ENCODE measurements at regions not wholly inside any gene's neighbourhood (a gene's known extent, or its start where the extent isn't known, plus 50 kb on each side); places are given as distances from the start of the nearest gene placed in this dataset.

DNA sequence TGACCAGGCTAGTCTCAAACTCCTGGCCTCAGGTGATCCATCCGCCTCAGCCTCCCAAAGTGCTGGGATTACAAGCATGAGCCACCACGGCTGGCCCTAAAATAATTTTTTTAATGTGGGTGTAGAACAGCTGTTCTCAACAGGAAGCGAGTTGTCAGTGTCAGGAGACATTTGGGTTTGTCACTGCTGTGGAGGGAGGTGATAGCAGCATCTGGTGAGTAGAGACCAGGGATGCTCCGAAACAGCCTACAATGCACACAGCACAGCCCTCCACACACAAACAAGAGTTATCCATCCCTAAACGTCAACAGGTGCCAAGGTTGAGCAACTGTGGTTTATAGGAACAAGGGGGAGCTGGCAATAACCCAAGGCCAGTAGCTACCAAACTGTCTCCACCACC, 243.4 kb upstream of the STS start:
- DNase-seq: no peak

DNA sequence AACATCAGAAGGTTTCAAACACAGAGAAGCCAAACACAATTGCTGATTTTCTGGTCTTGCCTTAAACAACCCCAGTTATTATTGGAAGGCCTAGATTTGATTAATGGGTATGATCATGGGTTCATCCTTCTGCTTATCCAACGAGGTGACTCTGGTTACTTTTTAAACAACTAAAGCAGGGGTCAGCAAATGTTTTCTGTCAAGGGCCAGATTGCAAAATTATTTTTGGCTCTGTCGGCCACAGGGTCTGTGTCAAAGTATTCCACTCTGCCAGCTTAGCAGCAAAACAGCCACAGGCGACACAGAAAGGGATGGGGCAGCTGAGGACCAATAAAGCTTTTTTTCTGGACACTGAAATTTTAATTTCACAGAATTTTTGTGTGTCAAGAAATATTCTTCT, 249.1 kb upstream of the STS start:
- no peak for DNase-seq

DNA sequence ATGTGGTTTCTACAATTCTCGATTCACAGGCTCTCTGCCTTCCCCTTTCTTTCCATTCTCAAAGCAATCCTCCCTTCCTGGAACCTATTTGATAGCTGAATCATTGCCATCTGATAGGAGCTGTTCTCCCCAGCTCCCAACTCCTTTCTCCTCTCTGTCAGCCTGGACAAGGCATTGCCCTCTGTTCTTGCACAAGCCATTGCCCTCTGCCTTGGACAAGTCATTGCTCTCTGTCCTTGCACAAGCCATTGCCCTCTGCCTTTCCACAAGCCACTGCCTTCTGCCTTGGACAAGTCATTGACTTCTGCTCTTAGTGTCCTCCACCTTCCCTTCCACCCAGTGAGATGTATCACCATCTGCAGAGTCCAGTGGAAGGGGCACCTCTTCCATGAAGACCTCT, 256.1 kb upstream of the STS start:
- no peak for DNase-seq

DNA sequence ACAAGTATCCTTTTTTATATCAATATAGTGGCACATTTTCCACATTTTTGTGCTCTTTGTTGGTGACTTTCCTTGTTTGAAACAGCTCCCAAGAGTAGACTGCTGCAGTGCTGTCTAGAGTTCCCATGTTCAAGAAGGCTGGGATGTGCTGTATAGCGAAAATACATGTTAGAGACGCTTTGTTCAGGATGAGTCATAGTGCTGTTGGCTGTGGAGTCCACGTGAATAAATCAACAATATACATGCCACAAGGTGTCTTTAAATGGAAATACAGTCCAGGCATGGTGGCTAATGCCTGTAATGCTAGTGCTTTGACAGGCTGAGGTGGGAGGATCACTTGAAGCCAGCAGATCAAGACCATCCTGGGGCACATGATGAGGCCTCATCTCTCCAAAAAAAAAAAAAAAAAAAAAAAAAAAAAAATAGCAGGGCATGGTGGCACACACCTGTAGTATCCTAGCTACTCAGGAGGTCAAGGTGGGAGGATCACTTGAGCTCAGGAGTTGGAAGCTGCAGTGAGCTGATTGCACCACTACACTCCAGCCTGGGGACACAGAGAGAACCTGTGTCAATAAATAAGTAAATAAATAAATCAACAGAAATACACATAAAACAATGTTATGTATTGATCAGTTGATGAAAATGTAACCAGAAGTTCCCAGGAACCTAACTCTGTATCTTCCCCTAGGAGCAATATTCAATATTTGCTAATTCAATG, 256.8 kb upstream of the STS start:
- DNase-seq: no peak

DNA sequence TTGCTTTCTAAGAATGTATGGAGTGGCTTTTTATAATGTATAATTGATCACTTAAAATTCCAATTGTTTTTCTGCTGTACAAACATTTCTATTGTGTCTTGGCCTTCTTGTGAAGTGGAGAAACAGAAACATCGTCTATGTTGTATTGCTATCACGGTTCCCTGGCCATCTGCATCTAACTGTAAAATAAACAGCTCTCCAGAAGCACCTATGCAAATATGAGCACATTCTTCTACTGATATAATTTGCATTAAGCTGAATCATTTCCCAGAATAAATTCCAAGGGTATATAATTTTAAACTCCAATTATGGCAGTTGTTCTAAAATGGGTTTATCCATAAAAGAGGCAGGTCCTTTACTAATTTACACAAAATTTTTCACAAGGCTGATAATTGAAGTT, 261.6 kb upstream of the STS start:
- no peak for DNase-seq

DNA sequence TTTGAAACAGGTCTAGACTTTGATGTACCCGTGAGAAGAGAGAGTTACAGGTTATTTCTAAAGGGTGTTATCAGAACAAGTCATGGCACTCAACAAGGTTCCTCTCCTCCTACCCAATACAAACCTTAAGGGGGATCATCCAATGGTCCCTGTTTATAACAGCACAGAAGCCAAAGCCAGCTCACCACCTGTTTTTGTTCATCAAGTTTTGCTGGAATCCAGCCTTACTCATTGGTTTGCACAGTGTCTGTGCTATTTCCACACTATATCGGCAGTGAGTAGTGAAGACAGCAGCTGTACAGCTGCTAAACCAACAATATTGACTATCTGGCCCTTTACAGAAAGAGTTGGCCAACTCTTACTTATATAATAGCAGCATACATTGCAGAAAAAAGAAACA, 262.1 kb upstream of the STS start:
- no peak for DNase-seq

DNA sequence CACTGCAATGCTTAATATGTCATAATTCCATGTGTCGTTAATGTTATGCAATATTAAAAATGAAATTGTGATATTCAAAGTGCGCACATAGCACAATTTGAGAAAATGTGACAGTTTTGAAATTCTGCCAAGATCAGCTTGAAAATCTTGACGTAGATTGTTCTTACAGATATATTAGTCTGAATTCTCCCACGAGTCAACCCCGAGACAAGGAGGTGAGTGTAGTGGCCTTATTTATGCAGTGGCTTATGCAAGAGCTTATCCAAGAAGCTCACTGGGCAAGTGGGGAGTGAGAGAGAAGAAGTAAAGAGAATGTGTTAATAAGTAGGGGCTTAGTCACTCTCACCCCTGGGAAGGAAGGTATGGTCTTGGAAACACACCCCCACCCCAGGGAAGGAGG, 286.1 kb upstream of the STS start:
- no peak for DNase-seq

DNA sequence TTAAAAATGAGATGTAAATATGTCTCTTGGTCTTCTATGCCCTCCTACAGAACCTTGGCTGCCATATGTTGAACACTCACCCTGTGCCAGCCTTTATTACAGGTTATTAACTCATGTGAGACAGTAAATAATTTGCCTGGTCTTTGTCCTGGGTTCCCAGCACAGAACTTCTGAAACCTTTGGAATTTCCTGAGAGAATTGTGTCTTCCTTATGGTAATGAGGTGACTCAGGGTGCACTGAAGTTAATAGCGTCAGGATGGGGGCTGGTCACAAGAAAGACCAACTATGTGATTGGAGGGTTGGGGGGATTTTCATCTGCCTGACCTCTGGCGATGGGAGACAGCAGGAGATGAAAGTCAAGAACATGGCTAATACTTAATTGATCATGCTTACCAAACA, 289.8 kb upstream of the STS start:
- DNase-seq: no peak

DNA sequence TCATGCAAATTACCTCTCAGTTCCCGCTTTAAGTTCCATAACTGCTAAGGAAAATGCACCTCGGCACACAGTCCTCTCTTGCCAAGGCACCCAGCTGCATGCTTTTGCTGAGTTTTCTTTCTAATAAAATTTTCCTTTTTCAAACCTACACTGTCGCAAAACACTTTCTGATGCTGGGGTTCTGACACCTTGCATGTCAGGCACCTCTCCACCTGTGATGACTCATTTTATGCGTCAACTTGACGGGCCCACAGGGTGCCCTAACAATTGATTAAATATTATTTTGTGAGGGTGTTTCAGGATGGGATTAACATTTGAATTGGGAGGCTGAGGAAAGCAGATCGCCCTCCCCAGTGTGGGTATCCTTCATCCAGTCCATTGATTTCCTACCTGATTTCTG, 291.0 kb upstream of the STS start:
- no peak for DNase-seq

DNA sequence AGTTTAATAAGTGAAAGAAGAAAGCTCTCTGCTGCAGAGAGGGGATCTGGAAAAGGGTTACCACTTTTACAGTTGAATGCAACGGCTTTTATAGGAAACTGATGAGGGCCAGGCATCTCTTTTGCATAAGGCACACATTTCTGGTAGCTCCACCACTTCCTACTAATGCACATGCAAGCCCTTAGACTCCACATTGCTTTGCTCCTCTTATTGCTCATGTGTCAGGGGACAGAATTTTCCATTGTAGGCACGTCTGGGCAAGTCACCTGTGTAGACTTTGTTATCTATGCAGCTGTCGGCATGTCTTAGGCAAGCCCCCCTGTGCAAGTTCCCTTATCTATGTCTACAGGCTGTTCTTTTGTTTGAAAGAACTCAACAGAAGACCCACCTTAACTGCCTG, 294.6 kb upstream of the STS start:
- no peak for DNase-seq

DNA sequence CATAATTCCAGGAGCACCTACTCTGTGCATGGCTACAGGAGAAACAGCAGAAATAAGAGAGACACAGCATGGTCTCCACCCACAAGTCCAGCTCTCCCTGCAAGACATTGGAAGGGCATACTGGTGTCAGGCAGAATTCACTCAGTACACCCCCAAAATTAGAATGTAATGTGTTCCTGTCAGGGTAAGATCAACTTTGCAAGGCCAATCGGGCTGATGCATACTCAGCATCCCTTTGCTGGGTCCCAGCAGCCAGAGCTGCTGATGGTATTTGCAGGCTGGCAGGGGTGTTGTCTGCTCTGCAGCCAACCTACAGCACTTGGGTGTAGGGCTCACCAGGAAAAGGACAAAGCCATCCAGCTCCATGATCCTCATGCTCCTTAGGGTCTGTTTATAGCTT, 295.4 kb upstream of the STS start:
- DNase-seq: no peak

DNA sequence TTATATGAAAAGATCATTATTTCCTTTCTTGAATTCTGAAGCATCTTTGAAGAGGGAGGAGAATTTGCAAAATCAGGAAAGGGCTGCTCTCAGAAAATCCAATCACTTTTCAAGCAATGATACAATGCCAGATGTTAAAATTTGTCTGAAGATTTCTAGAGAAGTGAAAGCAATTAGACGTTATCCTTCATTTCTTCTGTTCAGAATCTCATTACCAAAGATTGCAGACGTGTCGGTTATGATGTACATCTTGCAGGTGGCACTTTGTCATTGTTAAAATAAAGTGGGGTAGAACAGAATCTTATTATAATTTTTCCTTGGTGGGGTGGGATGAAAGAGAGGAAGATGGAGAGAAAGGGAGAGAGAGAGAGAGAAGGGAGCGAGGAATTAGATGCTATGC, 296.4 kb upstream of the STS start:
- no peak for DNase-seq

DNA sequence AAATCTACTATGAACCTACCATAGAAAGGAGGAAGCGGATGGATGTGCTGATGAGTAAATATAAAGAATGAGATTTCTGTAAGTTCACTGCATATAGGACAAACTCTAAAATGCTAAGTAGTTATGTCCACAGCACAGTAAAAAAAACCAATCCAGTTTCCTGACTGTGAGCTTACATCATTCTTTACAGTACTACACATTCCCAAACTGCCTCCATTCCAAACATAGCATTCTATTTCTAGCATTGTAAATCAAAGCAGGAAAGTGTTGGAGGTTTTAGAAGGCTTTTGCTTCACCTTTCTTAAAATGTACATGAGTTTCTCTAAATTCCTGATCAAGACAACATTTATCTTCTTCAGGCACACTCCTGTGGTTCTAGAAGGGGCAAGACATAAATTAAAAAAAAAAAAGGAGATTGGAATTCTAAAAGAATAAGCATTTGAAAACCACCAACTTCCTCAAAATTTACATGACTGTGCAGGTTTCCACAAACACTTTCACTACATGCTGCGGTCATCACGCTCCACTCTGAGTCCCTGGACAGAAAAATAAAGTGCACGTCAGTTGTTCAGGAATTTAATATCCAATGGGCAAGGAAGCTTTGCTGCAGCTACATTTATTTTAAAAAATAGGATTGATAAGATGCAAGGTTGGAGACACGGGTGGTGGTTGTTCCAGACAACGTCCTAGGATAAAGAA, 297.6 kb upstream of the STS start:
- DNase-seq: no peak

DNA sequence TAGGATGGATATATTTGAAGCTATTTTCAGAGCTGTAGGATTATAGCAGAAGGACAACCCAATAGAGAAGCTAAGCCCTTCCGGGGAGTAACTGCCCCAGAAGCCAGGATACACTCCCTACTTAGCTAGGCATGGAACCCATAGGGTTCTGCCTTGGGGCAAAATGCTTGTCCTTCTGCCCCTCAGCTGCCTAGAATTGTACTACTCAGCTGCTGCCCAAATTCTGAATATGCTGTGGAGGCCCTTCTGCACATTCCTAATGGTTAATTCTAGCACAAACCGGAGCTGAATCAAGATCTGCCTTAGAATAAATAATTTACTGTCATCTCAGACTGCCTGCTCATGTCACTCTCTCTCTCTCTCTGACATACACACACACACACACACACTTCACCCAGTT, 297.7 kb upstream of the VCX3A start:
- DNase-seq: no peak

DNA sequence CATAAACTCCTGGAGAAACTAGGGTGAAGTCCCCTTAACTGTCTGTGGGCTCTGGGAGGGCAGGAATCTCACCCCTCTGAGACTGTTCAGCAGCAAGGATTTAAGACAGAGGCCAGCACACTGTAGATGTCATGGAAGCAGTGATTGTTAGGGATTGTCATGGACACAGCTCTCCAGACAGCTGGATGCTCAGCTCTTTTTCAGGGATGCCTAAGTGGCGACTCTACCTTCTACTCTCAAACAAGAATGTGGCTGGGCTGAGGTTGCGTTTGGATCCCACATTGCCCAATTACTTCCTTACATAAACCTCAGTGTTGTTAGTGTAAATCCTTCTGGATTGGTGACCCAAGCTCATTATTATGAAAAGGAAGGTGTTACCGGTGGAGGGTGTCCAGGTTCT, 291.9 kb upstream of the VCX3A start:
- DNase-seq: no peak

DNA sequence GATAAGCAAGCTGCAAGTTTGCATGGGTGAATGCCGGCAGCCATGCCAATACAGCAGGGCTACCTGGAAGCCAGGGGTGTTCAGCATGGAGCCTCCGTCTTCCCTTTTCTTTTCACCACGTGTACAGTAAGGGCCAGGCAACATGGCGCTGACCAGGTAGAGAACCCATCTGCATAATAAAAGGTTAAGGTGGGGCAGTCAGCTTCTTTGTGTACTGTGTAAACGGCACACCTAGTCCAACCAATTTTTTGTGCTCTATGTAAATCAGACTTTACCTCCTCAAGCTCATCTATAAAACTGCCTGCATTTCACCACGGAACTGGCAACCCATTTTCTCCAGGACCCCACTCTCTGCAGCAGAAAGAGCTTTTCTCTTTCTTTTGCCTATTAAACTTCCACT, 286.8 kb upstream of the VCX3A start:
- DNase-seq: no peak

DNA sequence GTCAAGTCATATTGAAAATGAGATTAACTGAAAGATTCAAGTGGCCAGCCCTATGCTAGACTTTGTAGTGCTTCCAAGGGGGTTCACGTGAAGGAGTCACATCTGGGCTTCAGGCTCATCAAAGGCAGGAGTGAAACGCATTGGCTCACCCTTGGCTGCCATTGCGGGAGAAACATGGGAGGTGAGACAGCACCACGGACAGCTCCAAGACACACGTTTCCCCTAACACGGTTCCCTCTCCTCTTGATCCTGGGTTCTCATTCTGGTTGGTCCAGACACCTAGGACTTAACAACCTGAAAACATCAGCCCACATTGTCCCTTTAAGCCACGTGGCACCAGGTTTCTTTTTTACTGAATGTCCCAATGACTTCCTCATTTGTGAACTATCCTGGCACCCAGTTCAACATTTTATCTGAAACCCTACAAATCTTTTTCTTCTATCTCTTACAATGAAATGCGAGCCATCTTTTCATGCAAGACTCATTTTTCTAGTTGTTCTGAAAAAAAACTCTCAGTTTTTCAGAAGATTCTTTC, 279.0 kb upstream of the VCX3A start:
- DNase-seq: no peak

DNA sequence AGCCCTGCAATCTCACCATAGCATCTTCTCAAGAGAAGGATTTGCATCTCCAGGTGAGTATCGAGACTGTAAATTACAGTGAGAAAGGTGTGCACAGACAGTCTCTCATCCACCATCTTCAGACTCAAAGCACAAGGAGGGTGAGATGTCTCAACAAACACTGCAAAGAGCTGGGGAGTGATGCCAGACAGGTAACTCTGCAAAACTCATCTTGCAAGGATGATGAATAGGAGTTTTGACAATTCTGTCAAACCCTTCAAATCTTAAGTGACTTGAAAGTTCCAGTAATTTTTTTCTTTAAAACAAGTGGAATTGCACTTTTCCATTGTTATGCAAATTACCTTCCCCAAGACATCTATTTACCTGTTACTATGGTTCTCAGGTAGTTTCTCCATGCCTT, 277.2 kb upstream of the VCX3A start:
- DNase-seq: no peak

DNA sequence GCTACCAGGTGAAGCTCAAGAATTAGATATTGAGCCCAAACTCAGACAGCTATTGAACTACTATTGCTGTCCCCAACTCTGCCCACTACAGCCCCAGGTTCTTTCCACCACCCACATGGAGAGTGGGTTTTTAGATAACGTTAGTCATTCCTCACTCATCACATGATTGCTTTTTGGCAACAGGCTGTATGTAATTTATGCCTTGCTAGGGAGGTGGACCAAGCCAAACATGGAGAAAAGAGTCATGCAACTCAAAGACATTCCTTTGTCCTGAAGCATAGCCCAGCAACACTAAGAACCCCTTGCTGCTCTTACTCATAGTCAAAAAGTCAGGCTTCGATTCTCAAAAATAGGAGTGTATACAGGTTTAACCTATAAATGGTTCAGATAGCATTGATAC, 275.9 kb upstream of the VCX3A start:
- no peak for DNase-seq

DNA sequence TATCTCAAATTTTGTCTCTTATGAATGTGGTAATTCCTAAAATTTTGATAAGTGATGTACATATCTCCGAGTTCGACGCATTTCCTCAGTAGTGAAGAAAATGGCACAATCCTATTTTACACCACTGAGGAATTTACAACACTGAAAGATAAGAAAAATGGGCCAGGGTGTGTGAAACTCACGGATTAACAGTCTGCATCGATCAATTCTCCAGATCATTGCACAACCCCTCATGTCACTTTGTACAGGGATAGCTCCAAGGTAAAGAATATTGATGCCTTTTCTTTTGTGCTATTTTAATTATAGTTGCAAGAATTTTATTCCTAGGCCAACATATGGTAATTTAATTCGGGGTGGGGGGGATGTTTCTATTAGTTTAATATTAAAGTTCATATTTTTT, 268.7 kb upstream of the VCX3A start:
- no peak for DNase-seq

DNA sequence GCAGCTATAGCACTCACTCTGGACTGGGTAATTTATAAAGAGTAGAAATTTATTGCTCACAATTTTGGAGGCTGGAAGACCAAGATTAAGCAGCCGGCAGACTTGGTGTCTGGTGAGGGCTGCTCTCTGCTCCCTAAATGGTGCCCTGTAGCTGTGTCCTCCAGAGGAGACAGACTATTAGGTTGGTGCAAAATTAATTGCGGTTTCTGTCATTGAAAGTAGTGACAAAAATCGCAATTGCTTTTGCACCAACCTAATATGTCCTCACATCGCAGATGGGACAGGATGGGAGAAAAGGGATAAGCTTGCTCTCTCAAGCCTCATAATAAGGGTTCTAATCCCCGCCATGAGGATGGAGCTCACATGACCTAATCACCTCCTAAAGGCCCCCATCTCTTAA, 258.1 kb upstream of the VCX3A start:
- no peak for DNase-seq

DNA sequence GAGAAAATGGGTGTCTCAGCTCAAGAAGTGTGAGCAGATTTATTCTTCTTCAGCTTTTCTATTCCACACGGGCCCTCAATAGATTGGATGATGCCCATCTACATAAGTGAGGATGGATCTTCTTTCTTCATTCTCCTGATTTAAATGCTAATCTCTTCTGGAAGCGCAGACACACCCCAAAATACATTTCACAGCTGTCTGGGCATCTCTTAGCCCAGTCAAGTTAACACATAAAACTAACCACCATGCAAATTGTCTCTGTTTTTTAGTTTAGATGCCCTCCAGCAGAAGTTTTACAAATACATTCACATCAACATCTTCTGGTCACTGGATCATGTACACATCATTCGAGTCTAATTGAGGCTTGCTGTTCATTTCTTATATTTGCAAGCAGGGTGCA, 249.0 kb upstream of the VCX3A start:
- DNase-seq: no peak

DNA sequence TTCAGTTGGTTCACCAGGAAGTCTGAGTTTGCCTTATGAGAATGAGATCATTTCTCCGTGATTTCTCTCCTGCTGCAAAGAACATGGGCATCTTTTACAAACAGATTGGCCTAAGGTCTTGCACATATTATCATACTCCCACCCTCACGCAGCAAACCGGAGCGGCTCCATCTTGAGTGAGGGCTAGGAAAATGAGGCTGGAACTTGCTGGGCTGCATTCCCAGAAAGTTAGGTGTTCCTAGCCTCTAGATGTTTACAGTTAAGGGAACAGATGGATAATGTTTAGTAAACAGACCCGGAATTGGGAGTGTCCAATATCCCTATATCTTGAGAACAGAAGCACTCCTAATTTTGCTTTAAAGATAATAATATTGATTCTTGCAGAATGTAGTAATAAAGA, 247.9 kb upstream of the VCX3A start:
- no peak for DNase-seq

DNA sequence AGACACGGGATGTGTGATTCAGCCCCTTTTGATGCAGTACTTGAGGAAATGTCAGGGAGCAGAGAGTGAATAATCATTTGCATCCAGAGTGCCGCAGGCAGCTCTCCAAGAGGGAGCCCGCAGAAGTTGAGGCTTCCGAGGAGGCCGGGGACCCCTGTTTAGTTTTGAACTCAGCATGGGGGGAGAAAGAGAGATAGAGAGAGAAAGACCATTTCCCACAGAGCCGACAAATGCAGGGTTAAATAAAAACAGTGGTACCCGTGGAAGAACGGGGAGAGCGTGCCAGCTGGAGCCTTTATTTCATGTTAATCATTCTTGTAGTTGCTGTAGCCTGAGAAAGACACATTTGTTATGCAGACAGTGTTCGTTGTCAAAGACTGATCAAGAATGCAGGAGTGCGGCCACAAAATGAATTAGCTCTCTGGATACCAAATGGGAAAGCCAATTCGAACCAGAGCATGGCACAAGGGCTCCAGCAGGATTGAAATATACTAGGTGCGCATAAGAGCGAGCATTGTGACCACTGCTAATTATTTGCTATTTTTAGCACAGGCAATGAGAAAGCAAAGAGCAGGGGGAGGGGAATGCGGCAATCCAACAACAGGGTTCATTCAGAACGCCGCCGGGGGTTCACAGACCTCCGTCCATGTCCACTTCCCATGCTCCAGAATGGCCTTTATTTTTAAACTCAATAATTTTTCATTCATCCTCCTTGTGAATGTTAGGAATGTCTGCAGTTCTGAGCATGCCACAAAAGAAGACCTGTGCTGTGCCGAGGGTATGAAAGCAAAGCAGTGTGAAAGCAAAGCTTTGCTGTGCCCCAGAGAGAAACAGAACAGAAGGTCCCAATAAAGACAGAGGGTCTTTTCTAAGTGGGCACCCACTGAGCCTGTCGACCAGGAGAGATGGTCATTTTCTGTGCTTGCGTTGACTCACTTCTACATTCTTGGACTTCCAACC, 243.9 kb upstream of the VCX3A start:
- no peak for DNase-seq
